ENCODE measurements at regions not wholly inside any gene's neighbourhood (a gene's known extent, or its start where the extent isn't known, plus 50 kb on each side); places are given as distances from the start of the nearest gene placed in this dataset.

DNA sequence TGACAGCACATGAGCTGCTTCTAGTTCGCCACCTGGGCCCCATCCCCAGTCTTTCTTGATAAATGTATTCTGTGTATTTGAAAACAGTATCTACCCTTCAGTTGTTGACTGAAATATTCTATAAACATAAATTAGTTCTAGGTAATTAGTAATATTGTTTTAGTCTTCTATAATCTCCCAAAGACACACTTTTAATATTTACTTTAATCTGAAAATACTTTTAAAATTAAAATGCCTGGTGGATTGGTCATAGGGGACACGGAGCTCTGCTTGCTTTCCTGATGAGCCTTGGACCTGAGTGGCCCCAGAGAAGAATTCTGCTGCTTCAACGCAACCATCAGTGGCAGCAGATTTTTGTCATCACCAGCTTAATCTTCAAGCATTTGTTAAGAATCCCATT, 234.5 kb downstream of the THBS2 start:
- H3K27me3 ChIP-seq (replicated peaks) = no peaks in the 10 kb centered on the region
- no peaks in the 10 kb centered on the region for H3K36me3 ChIP-seq (replicated peaks)
- TF ChIP-seq, protein P1, sequence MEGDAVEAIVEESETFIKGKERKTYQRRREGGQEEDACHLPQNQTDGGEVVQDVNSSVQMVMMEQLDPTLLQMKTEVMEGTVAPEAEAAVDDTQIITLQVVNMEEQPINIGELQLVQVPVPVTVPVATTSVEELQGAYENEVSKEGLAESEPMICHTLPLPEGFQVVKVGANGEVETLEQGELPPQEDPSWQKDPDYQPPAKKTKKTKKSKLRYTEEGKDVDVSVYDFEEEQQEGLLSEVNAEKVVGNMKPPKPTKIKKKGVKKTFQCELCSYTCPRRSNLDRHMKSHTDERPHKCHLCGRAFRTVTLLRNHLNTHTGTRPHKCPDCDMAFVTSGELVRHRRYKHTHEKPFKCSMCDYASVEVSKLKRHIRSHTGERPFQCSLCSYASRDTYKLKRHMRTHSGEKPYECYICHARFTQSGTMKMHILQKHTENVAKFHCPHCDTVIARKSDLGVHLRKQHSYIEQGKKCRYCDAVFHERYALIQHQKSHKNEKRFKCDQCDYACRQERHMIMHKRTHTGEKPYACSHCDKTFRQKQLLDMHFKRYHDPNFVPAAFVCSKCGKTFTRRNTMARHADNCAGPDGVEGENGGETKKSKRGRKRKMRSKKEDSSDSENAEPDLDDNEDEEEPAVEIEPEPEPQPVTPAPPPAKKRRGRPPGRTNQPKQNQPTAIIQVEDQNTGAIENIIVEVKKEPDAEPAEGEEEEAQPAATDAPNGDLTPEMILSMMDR (IDR thresholded peaks at IDR 0.05; ENCODE audit: low read depth, low read length, missing control alignments) = no peak
- no peak for DNase-seq
- in situ Hi-C loops (cut with HindIII; ENCODE audit: low pct_ligation_motif_present, low sequenced_read_pairs) = no loop called here
- H3K4me3 ChIP-seq (ENCODE audit: low read depth, low read length) = no peak overlapping the region
- H3K27ac ChIP-seq = no peak overlapping the region

DNA sequence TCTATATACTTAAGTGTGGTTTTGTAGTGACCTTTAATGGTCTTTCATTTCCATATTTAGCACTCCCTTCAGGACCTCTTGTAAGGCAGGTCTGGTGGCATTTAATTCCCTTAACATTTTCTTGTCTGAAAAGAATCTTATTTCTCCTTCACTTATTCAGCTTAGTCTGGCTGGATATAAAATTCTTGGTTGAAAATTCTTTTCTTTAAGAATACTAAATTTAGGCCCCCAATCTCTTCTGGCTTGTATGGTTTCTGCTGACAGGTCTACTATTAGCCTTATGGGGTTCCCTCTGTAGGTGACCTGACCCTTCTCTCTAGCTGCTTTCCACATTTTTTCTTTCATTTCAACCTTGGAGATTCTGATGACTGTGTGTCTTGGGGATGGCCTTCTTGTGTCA, 236.9 kb downstream of the THBS2 start:
- Histone ChIP-seq H3K27me3 (replicated peaks) (no peaks in the 10 kb centered on the region), H3K27ac (no peak overlapping the region), H3K4me3 (ENCODE audit: low read depth, low read length) (no peak overlapping the region), H3K36me3 (replicated peaks) (no peaks in the 10 kb centered on the region)
- TF ChIP-seq, protein P1 (IDR thresholded peaks at IDR 0.05; ENCODE audit: low read depth, low read length, missing control alignments) = no peak
- DNase-seq = no peak
- in situ Hi-C loops (cut with HindIII; ENCODE audit: low pct_ligation_motif_present, low sequenced_read_pairs) = no loop called here

DNA sequence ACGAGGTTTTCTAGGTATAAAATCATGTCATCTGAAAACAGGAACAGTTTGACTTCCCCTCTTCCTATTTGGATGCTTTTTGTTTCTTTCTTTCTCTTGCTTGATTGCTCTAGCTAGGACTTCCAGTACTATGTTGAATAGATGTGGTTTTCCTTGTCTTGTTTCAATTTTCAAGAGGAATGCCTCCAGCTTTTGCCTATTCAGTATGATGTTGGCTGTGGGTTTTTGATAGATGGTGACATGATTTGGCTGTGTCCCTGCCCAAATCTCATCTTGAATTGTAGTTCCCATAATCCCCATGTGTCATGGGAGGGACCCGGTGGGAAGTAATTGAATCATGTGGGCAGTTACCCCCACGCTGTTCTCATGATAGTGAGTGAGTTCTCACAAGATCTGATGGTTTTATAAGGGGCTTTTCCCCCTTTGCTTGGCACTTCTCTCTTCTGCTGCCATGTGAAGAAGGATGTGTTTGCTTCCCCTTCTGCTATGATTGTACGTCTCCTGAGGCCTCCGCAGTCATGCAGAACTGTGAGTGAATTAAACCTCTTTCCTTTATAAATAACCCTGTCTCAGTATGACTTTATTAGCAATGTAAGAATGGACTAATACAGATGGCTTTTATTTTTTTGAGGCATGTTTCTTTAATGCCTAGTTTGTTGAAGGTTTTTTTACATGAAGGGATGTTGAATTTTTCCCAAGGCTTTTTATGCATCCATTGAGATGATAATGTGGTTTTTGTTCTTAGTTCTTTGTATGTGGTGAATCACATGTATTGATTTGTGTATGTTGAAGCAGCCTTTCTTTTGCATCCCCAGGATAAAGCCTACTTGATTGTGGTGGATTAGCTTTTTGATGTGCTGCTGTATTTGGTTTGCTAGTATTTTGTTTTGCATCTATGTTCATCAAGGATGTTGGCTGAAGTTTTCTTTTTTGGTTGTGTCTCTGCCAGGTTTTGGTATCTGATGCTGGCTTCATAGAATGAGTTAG, 239.1 kb downstream of the THBS2 start:
- no peak overlapping the region for H3K27ac ChIP-seq
- in situ Hi-C loops (cut with HindIII; ENCODE audit: low pct_ligation_motif_present, low sequenced_read_pairs) = no loop called here
- TF ChIP-seq, protein P1 (IDR thresholded peaks at IDR 0.05; ENCODE audit: low read depth, low read length, missing control alignments) = no peak
- no peak for DNase-seq
- no peaks in the 10 kb centered on the region for H3K36me3 ChIP-seq (replicated peaks)
- H3K4me3 ChIP-seq (ENCODE audit: low read depth, low read length) = no peak overlapping the region
- no peaks in the 10 kb centered on the region for H3K27me3 ChIP-seq (replicated peaks)

DNA sequence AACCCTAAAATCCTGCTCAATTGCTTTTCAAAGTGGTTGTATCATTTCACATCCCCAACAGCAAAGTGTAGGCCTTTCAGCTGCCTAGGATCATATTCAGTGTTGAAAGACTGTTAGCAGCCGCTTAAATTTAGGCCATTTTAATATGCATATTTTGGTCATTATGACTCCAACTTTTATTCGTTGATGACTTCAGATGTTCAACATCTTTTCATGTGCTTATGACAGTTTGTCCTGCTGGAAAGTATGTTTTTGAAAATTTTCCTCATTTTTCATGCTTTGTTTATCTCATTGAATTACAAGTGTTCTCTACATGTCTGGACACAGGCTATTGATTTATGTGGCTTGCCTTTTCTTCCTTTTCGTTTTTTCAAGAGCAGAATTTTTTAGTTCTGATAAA, 244.0 kb downstream of the THBS2 start:
- Histone ChIP-seq H3K4me3 (ENCODE audit: low read depth, low read length) (no peak overlapping the region), H3K27ac (no peak overlapping the region), H3K36me3 (replicated peaks) (no peaks in the 10 kb centered on the region), H3K27me3 (replicated peaks) (no peaks in the 10 kb centered on the region)
- TF ChIP-seq, protein P1 (IDR thresholded peaks at IDR 0.05; ENCODE audit: low read depth, low read length, missing control alignments) = no peak
- no peak for DNase-seq
- in situ Hi-C loops (cut with HindIII; ENCODE audit: low pct_ligation_motif_present, low sequenced_read_pairs) = no loop called here

DNA sequence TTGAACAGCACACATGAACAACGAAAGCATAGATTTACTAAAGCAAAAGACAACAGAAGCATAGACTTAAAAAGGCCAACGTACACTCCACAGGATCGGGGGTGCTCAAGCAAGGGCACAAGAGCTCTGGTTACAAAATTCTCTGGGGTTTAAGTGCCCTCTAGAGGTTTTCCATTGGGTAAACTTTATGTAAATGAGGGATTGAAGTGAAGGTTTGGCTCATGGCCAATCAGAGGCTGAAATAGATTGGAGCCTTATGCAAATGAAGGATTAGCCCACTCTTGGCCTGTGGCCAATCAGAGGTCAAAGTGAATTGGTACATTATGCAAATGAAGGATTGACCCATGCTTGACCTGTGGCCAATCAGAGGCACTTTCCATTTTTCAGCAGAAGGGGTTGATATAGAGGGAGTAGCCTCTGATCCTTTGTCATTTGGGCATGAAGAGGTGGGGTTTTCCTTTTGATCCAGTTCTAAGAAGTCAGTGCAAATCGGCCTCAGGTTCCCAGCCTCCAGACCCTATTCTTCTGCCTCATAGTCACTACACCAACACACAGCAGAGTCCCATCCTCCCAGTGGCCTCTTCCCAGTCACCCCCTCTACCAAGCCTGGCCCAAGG, 244.9 kb downstream of the THBS2 start:
- in situ Hi-C loops (cut with HindIII; ENCODE audit: low pct_ligation_motif_present, low sequenced_read_pairs) = no loop called here
- H3K27ac ChIP-seq = no peak overlapping the region
- no peaks in the 10 kb centered on the region for H3K27me3 ChIP-seq (replicated peaks)
- H3K4me3 ChIP-seq (ENCODE audit: low read depth, low read length) = no peak overlapping the region
- TF ChIP-seq, protein P1 (IDR thresholded peaks at IDR 0.05; ENCODE audit: low read depth, low read length, missing control alignments) = no peak
- no peaks in the 10 kb centered on the region for H3K36me3 ChIP-seq (replicated peaks)
- no peak for DNase-seq

Measured in brain microvascular endothelial cell (primary cell).